Activated CD4-positive, alpha-beta T cell treated with anti-CD3 and anti-CD28 coated beads, Interleukin-2, amount 50 U/mL, for 48 hours (primary cell): ENCODE measurements at regions not wholly inside any gene's neighbourhood (a gene's known extent, or its start where the extent isn't known, plus 50 kb on each side); places are given as distances from the start of the nearest gene placed in this dataset.

Experiments
- DNase-seq, 2 experiments: peaks; one replicate each; pipeline ENCODE4 v3.0.0-alpha.2; 2020

DNA sequence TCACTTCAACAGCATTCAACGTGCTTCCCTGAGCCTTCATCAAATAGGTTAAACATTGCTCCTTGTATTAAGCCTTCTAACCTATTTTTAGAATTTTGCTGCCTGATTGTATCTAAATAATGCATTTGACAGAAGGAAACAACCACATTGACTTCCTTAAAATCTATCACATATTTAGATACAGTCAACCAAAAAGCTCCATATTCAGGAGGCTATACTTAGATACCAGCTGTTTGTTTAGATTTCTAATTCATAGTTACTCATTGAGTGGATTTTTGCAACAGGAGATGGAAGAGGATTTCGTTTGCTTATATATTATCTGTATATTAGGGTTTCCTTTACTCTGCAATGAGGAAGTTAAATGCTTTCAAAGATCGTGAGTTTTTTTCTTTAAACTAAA is 241.1 kb upstream of the PPP1R2C start:
- no peak for DNase-seq

DNA sequence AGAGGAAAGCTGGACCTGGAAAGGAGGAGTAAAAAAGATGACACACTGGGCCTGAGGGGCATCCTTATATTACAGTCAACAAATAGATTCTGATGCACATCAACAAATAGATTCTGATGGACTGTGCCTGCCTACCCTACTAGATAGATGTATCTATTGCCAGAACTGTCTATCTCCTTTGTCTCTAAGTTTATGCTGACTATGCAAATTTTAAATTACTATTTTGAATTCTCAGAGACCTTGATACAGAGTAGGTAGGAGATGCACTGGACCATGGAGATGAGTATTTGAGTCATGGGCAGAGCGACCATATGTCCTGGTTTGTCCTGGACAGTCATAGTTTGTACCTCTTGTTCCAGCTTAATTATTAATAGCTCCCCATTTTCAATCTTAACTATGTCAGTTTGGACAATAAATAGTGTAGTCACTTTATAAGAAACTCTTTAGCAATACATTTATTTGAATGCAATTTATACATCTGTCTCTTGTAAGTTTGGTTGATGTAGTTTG is 247.9 kb upstream of the PPP1R2C start:
- DNase-seq, result no peak

DNA sequence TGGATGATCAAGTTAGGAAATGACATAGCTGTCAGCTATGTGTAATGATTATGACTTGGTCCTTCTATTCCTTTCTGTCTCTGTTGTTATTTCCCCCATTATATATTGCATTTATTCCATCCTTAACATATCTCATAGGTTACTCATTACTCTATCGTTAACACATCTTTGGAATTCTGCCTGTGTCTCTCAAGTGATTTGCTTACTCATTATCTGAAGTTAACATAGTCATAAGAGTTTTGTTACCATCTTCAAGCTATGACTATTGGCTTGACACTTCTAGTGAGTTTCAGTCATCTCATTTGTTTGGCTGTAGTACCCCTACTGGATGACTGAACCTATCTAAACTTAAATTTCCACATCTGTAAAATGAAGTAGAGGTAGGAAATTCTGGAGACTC is 286.1 kb upstream of the PPP1R2C start:
- DNase-seq, result no peak

DNA sequence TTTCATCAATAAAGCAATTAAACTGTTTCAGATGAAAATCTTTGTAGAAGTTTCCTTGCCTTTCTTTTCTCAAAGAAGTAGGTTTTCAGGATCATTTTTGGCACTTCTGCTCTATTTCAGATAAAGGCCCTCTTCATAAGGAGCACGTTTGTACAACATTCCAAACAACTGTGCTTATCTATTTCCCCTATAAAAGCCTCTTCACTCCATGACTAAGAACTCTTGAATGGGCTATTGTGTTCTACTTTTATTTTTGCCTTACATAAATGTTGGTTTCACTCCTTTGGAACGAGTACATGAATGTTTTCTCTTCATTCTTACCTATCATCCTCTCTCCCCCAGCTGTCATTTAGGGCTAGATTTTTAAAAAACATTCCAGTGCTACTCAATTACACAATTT is 288.0 kb upstream of the PPP1R2C start:
- DNase-seq, result no peak

DNA sequence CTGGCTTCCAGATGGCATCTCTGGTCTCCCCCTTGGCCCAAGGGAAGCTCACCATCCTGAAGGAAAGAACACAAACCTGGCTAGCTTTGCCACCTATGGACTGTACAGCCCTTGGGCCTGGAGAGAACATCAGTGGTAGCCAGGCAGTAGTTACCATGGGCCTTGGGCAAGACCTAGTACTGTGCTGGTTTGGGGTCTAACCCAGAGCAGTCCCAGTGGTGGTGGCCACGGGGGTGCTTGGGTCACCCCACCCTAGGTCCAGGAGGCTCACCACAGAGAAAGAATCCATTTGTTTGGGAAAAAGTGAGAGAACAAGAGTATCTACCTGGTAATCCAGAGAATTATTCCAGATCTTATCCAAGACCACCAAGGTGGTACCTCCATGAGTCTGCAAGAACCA is 290.7 kb upstream of the PPP1R2C start:
- no peak for DNase-seq

DNA sequence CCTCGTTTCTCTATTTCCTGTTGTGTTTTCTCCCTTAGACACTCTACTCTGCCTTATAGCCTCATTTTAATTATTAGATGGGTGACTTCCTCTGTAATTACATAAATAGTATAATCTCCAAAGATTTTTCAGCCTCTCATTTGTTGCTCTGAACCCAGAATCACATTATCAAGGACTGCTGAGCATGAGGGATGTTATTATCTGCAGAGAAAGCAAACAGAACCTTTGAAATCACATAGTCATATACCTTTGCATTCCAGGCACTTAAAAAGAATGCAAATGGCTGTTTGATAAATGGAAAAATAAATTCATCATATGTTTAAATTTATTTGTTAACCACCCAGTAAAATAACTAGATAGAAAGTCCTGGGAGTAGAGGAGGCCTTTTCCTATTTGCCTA is 305.1 kb upstream of the PPP1R2C start:
- DNase-seq, result no peak

DNA sequence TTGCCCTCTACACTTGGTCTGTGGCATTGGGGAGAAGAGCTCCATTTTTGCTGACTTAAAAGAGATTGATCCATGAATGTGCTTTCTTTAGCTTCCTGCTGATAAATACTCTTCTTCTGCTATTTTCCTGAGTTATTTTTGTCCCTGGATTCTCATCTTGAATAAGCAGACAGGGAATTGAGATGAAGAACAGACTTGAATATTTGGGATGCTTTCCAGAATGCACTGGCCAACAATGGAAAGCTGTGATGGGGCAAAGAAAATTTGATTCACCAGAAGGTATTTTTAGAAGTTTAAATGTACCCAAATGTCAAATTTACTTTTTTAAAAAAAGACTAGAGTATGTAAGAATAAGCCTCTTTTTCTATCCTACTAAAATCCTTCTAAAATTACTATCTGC is 309.9 kb upstream of the PPP1R2C start:
- DNase-seq, result no peak

DNA sequence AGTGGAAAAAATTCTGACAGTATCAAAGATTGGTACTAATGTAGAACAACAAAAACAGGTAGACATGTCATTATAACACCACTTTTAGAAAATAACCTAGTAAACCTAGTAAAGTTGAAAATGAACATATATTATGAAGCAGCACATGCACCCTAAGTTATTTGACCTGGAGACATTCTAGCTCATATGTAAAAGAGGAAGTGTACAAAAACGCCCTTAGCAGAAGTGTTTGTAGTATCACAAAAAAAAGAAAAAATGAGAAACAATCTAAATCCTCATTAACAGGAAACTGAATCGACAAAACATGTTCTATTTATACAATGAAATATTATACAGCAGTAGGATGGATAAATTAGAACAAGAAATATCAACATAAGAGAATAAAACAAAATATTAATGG is 318.9 kb upstream of the PPP1R2C start:
- no peak for DNase-seq

DNA sequence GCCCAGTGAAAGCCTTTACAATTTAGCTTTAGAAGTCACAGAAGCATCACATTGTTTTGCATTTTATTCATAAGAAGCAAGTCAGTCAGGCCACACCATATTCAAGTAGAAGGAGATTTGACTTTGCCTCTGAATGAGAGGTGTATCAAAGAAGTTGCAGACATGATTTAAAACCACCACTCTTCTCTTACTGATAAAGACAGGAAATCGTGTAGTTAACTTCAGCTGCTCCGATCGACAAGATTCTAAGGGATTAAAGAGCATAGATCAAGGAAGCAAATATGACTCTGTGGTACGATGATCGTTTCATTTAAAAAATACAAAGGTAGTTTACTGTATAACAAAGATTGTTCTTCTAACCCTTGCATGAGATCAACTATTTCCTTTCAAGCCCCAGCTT is 328.0 kb upstream of the PPP1R2C start:
- DNase-seq, result no peak

DNA sequence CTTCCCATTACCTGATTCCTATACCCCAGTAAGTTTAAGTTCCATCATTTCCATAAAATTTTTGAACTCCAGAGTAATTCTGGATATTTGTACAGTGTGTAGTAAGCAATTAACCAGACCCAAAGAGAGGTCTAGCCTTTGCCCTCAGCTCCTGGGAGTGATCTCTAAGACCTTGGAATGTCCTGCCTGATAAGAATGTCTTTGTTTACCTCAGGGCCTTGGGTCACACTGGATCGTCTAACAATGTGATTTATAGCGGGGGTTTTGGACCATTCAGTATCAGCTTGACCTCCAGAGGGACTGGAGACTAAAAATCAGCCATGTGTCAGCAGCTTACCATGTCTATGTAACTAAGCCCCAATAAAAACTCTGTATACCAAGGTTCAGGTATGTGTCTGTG is 330.9 kb upstream of the PPP1R2C start:
- DNase-seq, result no peak

DNA sequence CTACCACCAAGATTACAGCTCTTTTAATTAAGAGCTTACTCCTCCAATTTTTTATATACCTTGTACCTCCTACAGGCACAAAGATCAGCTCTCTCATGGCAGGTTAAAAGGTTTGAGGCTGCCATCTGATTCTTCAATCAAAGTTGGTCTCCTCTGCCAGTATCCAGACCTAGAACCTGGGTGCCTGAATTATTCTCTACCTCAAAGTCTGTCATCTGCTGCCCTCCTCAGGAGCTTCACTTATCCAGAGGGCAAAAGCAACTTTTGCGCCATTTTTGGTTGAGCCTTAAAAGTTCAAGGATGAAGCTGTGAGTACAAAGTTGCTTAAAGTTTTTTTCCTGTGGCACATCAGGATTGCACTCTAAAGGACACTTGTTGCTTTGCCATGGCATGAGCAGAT is 343.7 kb upstream of the PPP1R2C start:
- DNase-seq, result no peak

DNA sequence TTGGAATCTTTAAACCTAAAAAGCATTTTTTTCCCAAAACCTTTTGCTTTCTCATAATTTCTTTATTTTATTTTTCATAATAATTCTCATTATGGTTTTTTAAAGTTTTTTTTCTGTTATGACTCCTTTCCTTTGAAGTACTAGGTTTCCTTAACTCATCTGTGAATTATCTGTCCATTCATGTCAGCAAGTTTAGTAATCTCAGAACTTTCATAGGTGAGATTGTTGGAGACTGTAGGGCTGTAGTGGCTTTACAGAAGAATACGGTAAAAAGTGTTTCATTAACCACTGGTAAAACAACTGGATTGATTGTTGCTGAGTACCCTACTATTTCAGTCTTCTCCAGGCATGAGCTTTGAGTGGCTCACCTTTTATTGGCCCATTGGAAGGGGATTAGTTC is 361.7 kb upstream of the PPP1R2C start:
- no peak for DNase-seq

DNA sequence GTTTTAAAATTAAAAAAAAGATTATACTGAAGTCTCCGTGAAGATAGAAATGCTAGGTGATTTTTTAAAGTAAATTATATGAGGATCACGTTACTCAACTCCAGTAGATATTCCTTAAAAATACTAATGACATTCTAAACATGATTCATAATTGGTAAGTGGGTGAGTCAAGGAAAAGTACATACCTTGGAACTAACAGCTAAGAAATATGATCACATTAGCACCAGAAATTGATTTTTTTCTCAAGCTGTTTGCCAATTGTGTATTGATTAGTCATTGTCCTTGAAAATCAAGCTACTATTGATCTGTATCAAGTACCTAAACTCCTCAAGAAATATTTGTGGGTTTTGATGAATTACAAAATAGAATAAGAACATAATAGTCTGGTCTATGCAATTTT is 362.6 kb upstream of the PPP1R2C start:
- DNase-seq, result no peak

DNA sequence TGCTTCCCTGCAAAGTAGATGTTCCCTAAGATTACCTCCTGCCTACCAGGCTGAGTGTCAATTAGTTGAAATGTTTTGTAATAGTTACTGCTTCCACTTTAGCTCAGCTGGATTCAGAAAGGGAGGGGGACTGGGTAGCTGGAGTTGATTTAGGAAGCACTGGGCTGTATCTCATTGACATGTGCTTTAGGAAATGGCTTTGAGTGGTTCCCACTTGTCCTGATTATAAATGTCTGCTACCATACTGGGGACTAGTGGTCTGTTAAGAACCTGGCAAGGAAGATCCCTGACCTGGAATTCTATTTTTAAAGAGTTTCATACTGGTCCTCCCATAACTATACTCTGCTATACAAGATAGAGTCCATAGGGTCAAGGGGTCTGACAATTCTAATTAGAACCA is 363.9 kb upstream of the PPP1R2C start:
- no peak for DNase-seq

DNA sequence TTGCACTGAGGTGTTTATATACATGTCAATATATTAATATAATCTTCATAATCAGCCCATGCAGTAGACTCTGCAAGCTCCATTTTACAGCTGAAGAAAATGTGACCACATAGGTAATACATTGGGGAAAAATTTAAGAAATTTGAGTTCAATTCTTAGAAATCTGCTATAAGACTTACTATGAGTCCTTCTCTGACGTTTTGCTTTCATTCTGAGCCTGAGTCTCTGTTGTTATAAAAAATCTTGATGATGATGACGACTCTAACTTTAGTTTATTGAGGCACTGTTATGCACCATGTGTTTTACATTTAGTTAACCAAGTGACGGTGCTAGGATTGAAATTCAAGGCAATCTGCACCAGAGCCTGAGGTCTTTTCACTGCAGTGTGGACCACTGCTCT is 370.3 kb upstream of the PPP1R2C start:
- no peak for DNase-seq

DNA sequence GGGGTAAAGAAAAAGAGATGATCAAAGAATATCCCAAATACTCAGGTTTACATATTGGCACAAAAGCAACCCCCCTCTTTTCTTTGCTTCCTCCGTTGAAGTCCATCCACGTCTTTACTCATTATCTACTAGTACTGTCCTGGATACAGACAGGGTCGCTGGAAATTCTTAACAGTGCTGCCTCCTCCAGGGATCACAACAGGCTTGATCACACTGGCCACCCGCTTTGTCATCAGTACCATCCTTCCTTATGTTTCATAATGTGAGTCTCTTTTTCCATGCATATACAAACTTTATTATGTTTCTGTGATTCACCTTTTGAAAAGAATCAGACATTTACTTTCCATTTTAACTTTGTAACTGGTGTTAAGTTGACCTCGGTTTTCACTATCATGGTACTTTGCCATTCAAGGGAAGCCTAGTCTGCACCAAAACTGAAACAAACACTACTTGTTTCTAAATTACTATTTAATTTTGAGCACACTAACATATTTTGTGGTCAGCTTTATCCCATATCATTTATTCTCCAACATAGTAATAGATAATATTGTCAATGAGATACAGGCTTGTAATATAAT is 387.5 kb upstream of the PPP1R2C start:
- peak; percentile 5 to 13 for DNase-seq

DNA sequence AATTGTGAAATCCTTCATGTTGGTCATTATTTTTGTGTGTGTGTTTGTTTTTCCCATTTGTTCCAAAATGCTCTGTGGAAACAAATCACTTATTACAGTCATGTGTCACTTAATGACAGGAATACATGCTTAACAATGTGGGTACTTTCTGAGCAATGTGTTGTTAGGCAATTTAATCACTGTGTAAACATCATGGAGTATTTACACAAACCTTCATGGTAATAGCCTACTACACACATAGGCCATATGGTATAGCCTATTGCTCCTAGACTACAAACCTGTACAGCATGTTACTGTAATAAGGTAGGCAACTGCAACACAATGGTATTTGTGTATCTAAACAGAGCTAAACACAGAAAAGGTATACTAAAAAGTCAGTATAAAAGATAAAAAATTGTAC is 388.9 kb upstream of the PPP1R2C start:
- no peak for DNase-seq

DNA sequence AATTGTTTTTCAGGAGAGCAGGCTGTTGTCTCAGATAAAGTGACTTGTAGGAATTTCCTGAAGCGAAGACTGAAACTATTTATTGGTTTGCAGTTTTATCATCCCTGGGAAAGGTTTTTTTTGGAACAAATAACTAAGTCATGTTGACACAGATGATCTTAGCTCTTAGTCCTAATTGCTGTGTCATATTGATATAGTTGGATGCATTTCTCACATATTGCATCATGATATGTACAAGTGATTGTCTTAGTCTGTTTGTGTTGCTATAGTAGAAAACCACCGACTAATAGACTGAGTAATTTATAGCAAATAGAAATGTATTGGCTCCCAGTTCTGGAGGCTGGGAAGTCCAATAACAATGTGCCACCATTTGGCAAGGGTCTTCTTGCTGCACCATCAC is 397.5 kb upstream of the PPP1R2C start:
- no peak for DNase-seq

DNA sequence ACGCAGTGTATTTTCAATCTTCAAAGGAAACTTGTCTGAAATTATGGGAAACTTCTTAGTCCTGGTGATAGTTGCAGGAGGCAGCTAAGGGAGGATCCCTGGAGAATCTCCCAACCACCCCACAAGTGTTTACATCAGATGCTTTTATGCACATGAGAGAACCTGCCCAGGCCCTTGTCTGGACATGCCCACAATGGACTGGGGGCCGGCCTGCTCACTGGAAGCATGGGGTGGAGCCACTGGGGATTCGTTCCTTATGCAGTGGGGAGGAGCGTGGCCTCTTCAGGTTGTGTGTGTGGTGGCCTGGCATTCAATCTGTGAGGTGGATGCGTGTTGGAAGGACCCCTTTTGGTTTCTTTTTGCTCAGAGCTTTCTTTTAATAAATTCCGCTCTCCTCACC is 398.7 kb upstream of the PPP1R2C start:
- no peak for DNase-seq

DNA sequence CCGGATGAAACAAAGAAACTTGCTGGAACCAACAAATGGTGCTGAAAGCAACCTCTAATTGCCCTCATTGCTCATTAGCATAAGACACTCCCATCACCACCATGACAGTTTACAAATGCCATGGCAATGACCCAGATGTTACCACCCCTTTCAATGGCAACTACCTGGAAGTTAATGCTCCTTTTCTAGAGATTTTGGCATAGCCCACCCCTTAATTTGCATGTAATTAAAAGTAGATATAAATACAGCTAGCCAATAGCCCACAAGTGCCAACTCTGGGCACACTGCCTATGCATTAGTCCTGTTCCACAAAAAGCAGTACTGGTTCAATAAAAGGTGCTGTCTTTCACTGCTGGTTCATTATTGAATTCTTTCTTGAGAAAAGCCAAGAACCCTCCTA is 410.3 kb upstream of the PPP1R2C start:
- no peak for DNase-seq

DNA sequence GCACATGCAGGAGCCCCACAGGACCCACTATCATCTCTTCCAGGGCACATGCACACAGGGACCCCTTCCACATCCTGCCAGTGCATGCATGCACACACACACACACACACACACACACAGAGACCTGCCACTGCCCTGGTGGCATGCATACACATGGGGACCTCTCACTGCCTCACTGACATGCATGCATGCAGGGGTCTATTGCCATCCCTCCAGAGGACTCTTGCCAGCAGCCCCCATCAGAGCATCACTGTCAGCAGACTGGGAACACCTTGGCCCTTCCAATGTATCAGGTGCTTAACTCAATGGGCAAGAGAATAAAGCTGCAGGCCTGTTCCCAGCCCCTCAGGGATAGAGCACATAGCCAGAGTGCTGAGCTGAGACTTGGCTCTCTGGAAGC is 433.6 kb upstream of the PPP1R2C start:
- no peak for DNase-seq

DNA sequence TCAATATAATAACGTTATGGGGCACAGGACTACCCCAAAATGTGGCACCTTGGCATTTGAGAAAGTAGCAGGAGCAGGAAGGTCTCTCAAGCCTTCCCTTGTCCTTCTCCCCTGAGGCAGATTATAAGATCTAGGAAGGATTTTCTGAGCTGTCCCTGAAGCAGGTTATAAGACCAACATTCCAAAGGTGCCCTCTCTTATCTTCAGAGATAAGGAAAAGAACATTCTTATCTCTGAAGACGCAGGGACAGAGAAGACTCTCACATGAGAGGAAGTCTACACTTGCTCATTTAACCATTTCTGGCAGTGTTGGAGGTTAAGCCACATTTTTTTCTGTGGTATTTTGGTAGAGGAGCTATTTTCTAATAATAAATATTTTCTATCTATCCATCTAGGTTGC is 437.9 kb upstream of the MAOA start:
- no peak for DNase-seq

DNA sequence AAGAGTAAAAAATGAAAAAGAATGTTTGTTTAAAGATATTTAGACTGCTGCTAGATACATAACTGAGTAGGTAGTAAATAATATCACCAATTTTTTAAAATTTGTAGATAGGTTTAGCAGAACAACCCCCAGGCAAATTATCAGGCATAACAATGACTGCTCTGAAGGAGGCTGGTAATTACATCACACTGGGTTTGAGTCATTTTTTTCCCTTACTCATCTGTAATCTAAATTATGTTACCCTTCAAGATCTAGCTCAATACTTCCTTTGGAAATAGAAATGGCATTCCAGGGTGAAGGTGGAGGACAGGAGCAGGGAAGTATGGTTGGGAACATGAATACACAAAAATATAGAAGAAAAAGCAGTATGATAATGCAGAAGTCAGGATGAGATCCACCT is 431.6 kb upstream of the MAOA start:
- no peak for DNase-seq

DNA sequence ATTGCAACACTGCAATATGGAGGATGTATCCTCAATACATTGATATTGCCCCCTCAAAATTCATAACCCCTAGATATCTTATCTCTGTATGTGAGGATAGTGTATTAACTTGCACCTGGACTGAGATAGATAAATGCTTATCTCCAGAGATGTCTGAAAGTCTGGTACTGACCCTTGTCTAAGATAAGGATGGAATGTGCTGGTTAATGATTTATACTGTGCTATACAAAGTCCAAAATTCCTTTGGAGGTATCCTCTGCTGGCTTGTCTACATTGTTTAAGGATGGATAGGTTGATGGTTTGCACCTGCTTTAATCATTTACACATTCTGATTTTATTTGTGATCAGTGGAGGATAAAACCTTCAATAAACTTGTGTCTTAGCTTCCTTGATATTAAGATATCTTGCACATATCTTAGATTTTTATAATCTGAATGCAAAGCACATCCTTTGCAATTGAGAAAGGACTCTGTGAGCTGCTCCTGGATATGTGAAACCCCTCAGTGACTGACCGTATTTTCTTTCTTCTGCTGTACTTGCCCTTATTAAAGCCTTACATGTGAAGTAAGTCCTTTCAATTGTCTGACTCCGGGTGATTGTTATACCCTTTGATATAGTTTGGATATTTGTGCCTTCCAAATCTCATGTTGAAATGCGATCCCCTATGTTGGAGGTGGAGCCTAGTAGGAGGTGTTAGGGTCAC is 430.3 kb upstream of the MAOA start:
- DNase-seq, result no peak

DNA sequence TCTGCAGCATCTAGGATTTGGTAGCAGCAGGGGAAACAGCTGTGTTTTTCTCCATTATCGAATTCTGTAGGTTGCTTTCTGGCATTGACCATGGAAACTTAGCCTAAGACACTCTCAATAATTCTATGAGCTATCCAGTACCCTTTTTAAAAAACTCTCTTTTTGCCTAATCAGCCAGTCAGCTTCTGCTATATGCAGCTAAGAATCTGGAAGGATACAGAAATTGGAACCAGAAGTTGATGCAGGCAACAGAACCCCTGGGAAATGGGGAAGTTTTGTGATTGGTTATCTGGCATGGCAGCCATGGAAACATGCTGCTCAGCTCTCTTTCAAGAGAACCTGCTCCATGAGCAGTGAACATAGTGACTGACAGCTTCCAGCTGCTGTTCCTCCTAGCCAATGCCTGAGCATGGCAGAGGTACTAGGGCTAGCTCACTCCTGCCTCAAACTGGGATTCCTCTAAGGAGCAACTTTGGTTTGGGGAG is 417.6 kb upstream of the MAOA start:
- no peak for DNase-seq
